Cortex of kidney (tissue), 1 donor: ENCODE measurements at regions not wholly inside any gene's neighbourhood (a gene's known extent, or its start where the extent isn't known, plus 50 kb on each side); places are given as distances from the start of the nearest gene placed in this dataset.

Experiments used
- DNase-seq: peaks from one replicate; lab custom pipeline; 2025; lab: John Stamatoyannopoulos, UW

DNA sequence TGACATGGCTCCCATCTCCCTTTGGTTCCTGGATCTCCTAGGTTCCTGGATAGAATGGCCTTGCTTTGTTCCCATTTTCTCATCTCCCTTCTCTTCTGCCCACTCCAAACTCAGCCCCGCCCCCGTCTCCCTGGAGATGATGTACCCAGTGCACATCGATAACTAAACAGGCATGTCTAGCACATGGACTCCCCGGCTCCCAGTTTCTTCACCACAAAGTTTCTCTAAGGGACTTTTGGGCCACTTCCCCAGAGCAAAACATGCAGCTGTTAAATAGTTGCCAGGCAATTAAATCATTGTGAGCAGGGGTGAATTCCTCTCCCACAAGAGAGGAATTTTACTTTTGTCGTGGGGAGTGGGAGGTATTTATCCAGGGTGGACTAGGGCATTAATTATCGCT lies 259.0 kb downstream of the GADD45G start:
- DNase-seq, result no peak

DNA sequence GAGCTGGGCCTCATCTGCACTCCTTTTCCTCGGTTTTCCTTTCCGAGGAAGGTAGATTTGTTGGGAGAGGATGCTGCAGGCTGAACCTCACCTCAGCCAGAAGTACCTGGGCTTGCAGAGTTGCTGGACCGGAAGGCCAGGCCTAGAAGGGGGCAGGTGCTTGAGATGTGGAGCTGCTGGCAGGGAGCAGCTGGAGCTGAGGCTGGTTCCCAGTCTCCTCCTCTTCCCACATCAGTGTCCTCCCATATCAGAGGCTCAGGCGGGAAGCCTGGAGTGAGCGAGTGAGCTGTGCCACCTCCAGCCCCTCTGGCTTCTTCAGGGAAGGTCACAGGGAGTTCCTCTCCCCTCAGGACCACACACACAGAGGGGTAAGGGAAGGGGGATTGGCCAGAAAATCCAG lies 259.4 kb downstream of the GADD45G start:
- no peak for DNase-seq

DNA sequence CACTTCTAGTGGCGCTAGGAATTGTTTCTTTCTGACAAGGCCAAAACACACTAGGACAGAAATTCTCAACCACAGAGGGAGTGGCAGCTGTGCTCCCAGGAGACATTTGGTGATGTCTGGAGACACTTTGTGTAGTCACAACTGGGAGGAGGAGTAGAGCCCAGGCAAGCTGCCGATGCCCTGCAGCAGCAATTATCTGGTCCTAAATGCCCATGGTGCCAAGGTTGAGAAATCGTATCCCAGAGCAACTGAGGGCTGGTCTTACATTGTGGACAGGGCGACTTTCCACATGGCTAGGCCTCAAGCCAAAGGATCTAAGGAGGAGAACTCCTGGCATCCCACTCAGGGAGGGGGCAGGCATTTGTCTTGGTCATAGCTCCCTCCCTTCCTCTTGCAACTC lies 259.9 kb downstream of the GADD45G start:
- DNase-seq, result no peak

DNA sequence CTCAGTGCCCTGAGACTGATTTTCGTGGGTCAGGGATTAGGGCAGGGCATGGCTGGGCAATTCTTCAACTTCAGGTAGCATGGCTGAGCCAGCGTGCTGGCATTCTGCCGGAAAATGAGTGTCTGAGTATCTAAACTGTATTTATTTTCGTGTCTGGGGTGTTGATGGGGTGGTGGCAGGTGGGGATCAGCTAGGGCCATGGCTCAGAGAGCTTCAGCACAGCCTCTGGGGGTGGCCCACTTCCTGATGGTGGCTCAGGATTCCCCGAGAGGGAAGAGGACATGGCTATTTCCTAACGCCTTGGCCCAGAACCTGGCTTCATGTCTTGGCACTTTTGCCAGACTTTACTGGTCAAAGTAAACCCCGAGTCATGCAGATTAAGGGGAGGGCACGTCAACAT lies 260.5 kb downstream of the GADD45G start:
- no peak for DNase-seq

DNA sequence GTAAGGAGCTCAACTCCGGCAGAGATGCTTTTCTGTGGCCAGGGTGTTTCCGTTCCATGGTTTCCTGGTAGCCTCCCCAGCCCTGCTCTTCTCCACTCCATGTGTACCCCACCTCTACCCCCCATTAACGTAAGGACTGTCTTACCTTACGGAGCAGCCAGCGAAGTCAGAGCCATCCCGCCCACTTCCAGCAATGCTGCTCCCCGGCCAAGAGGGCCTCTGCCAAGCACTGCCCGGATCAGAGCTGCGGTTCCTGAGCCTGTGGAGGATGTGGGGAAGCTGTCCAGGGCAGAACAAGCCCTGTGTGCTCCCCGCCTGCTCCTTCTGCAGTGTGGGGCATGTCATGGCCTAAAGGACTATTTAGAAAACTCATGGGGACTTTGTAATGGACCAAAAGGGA lies 261.2 kb downstream of the GADD45G start:
- DNase-seq, result no peak

DNA sequence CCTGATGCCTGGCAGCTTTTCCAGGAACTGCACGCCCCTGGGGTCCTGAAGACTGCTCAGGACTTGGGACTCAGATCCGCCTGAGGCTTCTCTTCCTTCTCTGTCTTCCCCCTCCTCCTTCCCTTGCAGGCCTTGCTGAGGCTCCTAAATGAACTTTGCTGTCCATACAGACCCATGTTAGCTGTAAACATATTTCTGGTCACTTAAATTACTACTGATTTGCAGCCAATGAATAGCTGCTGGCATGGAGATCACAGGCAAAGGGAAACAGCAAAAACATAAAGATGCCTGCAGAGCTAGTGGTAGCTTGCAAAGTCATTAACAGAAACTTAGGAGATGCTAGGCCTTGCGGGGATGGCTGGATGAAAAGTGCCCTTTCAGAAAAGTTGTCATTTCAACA lies 261.9 kb downstream of the GADD45G start:
- DNase-seq, result no peak

DNA sequence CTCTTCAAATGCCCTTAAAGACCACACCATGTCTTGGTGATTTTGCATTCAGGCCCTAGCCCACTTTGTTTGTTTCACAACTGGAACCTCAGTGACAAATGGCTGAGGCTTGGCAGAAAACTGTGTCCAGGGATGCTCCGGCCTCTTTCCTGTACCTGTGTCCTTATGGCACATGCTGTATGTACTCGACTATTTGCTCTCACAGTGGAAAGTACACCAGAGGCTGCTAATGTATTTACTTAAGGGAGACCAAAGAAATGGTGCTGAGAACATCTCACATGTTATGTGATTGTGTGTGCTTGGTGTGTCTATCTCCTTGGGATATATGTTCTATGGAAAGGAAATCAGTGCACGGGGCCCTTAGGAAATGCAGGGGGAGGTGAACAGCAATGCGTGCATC lies 263.3 kb downstream of the GADD45G start:
- no peak for DNase-seq

DNA sequence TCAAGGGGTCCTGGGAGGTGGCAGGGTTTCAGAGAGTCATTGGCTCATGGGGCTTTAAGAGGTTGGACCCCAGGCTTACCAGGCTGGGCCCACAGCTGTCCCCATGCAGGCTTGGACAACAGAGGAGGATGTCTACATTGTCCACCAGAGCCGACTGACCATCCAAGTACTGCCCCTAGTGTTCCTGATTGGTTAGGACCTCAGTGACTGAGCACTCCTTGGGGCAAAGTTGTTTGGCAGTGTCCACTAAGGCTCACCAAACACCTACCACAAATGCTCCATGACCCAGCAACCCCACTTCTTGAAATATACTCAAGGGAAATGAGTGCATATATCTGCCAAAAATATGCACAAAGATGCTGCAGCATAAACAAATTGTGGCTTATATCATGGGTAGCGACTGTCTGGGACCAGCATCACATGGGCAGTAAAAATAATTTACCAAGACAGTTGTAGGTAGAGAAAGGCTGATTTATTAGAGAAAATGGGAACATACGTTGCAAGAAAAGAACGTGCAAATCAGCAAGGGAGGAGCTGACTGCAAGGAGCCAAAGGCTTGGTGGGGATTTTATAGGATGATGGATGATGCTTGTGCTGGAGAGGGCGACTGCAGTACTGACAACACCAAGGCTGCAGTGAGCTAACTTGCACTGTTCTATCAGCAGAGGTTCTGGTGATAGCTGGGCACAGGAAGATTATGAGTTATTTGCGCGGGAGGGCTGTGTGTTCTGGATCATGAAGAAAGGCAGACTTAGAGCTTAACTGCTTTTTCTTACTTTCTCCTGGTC lies 265.2 kb downstream of the GADD45G start:
- DNase-seq, result no peak

DNA sequence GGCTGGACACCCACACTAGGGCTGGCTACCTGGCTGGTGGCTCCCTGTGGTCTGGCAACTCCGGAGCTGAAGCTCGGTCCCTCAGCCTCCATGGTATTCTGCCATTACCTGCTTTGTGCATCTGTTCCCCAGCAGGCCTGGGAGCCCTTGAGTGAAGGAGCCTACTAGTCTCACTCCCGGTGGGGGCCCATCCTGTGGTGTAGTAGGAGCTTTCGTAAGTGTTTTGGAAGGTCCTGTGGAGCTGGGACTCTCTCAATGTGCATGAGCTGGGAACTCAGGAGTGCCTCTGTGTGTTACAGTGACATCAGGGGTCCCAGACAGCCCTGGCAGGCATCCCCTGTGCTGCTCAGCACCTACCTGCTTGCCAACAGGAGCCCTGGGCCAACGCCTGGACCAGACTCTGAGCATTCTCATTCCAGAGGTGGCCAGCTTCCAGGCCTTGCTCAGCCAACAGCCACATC lies 267.1 kb downstream of the GADD45G start:
- DNase-seq, result no peak

DNA sequence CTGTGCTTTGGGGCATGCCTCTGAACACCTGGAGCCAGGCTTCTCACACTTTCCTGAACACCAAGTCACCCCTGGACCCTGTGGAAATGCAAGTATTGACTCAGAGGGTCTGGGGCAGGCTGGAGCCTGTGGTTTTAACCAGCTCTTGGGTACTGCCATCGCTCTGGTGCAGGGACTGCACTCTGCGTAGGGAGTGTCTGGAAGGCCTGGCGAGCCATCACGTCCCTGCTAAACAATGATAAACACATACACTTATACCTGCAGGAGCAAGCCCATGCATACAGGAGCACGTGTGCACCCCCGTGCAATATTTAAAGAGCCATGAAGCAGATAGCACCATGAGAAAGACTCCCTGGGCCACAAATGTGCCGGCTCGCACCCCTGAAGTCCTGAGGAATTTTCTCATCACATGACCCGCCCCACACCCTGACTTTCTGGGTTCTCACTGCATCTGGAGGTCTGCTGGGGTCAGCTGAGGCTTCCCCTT lies 267.7 kb downstream of the GADD45G start:
- no peak for DNase-seq

DNA sequence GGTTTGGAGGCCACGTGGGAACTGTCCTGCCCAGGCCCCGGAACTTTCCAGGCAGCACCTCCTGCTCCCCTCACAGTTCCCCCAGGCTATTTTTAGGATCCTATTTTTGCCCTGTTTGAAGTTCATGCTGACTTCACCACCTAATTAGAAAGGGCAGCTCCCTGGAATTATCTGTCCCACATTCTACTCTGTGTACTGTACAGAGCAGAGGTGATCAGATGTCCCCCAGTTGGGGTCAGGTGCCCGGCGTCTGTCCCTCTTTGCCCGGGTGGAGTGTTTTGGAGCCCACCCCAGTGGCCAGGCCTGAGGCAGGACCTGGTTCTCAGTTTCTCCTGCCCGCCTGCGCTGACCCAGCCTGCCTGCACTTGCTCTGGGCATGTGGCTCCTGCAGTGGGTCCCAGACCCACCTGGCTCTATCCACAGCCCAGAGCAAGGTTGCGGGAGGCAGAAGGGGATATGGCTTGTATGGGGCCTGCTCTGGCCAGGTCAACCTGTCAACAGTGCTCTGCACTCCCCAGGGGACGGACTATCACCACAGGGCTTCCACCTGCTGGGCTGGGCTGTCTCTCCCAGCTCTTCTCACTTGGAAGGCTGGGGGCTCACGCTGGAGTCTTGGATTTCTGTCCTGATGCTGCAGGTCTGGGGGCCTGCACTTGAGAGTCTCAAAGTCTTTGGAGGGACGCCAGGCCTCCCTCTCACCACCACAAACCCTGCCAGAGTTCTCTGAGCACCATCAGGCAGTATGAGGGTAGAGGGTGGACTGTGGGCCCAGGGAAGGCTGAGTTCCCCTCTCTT lies 268.3 kb downstream of the GADD45G start:
- DNase-seq, result no peak

DNA sequence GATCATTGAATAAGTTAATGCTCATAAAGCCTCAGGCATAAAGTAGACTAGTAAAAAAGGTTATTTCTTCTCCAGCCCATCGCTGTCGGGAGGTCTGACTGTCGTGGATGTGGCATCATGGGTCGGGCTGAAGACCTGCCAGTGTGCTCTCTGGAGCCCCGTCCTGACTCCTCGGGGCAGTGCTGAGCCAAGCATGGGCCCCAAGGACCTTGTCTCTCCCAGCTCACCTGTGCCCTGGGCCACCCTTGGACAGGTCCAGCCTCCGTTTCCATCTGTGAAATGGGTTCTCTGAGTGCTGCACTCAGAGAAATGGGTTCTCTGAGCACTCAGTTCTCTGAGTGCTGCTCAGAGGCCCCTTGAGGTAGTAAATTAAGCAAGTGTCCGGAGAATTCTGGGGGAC lies 269.0 kb downstream of the GADD45G start:
- no peak for DNase-seq

DNA sequence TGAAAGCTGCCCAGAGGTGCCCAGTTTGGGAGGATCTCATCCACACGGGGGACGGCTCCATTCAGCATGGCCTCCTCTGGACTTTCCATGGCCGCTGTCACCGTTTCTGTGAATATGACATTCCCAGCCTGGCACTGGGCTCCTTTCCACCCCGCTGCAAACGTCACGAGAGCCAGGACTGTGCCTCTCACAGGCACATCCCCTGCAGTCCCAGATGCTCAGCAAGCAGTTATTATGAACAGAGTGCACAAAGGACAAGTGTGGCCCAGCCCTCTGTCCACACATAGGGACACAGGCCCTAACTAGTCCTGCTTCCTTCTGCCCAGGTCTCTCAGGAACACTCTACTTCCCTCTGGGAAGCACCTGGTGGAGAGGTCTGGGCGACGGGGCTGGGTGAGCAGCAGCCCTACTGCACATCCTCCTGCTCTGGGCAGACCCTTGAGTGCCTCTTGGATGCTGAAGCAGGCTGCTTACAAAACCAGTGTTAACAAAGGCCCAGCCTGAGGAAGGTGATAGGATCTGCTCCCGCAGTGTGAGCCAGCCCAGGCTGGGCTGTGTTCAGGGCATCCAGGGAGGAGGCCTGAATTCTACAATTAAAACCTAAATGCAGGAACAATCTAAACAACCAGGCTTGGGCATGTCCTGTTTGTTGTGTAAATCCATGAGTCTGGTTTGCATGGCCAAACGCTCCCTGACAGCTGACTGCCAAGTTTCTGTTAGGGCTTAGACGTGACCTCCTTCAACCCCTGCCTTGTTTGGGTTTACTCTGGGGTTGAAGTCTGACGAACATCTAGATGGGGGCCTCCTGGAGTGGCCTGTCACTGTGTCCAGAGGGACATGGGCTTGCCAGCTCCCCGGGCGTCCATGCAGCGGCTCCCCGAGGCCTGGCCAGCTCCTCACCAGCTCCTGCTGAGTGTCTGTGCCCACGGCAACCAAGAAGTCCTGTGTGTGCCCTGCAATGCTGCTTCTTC lies 269.8 kb downstream of the GADD45G start:
- no peak for DNase-seq

DNA sequence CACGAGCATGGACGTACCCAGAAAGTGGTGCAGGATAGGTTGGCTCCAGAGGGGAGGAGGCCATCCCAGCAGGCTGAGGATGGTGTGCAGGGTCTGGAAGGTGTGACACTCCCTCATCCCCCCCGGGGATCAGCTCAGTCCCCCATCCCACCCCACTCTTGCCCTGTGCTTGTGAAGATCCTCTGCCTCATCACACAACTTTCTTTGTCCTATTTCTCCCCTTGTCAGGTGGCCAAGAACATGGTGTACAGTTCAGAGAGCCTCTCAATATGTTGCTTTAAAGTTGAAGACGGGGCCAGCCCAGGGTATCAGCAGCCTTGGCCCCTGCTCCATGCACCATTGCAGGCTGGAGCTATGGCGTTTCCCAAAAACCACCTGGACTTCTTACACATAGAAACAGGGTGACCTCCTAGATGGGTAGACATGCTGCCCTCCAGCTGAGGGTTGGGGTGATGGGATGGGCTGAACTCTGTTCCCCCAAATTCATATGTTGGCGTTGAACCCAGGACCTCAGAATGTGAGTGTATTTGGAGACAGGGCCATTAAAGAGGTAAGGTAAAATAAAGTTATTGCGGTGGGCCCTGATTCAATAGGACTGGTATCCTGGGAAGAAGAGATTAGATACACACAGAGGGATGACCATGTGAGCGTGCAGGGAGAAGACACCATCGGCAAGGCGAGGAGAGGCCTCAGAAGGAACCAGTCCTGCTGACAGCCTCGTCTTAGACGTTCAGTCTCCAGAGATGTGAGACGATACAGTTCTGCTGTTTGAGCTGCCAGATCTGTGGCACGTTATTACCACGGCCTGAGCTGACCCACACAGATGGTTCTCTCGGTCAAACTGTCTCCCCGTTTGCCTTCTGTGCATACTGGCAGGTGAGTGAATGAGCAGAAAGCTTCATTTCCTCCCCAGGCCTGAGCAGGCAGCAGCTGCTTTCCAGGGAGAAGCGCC lies 272.5 kb downstream of the GADD45G start:
- DNase-seq, result no peak

DNA sequence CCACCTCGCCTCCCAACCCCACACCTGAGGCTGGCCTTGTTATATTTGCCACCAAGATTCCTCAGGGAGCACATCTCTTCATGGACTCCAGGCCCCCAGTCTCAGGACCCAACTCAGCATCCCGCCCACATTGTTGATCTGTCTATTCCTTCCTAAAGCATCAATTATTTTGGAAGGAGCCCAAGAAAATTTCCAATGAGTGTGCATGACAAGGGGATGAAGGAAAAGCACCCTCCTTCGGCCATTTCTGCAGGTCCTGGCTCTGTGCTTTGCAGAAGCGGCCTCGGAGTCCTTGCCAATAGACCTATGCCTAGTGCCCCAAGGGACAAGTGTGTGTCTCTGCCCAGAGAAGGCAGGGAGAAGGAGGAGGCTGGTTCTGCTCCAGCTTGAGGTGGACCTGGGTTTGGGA lies 273.2 kb downstream of the GADD45G start:
- DNase-seq, result no peak

DNA sequence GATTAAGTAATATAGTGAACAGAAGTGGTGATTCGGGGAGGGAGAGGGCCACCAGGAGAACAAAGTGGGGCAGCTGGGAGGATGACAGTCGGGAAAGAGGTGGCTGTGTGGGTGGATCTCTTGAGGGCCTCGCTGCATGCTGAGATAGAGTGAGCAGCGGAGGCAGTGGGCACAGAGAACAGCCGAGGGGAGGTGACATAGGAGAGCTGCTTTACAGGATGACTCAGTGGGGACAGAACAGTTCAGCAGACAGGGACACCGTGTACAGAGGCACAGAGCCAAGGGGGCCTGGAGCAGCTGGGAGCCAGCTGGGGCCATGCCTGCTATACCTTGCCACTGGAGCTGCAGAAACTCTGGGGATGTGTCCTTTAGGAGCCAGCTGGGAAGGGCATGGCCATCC lies 273.9 kb downstream of the GADD45G start:
- no peak for DNase-seq

DNA sequence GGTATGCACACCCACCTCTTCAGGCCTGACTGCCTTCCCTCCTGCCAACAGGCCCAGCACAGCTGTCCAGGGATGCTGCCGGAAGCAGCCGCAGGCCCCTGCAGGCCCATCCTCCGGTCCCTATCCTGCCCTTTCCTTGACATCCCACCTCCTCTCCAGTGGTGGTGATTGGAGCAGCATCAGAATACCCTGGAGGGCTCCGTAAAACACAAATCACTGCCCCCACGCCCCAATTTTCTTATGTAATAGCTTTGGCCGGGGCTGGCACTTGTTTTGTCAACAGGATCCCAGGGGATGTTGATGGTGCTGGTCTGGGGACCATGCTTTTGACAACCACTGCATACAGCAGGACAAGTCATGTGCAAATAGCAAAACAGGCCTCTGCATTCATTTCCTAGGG lies 274.5 kb downstream of the GADD45G start:
- no peak for DNase-seq

DNA sequence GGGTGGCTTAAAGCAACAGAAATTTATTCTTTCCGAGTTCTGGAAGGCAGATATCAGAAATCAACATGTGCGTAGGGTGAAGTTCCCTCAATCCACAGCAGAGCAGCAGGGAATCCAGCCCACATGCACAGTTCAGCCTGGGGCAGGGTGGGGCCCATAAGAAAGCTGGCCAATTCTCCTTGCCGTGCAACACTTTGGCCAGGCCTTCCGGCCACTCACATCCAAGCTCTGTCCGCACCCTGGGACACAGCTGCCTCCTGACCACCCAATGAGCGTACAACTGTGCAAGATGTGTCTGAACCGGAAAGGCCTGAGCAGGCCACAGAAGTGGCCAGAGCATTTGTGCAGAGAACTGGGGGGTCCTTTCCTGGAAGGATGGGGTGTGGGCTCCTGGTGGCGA lies 274.9 kb downstream of the GADD45G start:
- DNase-seq, result no peak

DNA sequence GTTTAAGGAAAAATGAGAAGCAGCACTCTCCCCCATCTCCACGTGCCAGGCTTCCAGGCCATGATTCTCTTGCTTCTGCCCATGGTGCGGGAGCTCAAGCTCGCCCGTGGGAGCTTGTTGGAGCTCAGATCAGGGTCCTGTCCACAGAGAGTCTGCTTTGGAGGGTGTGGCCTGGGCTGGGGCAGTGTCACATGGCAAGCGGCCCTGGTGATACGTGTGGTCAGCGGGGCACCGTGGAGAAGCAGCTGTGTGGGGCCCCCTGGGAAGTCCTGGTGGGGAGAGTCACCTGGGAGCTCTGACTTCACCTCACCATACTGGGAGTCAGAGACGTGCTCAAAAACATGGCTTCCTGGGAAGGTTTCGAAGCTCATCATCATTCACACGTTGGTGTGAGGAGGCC lies 275.3 kb downstream of the GADD45G start:
- no peak for DNase-seq

DNA sequence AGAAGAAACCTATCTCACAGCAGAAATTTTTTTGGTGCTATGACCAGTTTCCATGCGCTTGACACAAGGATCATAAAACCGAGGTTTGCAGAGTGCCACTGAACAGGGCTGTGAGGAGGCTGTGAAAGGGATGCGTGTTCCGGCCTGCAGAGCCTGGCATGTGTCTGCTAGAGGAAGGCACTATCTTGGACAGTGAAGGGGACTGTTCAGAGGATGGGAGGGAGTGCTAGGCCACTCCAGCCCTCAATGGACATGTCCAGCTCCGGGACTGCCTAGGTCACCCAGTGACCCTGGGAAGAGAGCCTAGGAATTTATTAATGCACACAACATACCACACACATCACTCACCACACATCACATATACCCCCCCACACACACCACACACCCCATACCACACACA lies 275.9 kb downstream of the GADD45G start:
- no peak for DNase-seq

DNA sequence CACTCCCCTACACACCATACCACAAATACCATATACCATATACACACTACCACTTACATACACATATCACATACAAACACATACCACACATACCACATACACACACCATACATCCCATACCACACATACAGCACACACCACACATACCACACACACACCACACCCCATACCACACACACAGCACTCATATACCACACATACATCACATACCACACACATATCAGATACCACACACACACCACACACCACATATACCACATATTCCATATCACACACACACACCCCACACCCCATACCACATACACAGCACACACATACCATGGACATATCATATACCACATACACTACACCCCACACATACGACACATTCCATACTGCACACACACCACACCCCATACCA lies 276.6 kb downstream of the GADD45G start:
- DNase-seq, result no peak
